A549 (cell line): ENCODE measurements at regions not wholly inside any gene's neighbourhood (a gene's known extent, or its start where the extent isn't known, plus 50 kb on each side); places are given as distances from the start of the nearest gene placed in this dataset.

Experiments
- ATAC-seq, 2 experiments: fragments of 200-7000 bp in 1 of 2; fragments of >200 bp in 1 of 2; cut with Nextera tagmentation in 1 of 2; cut with Tn5 transposase in 1 of 2; 3 replicates each; pipeline versions ENCODE4 v1.8.0 to v1.9.1; 2018 to 2020; ENCODE audit warnings: mild to moderate bottlenecking in 1 of 2, moderate library complexity in 1 of 2
- CTCF ChIA-PET: fragments of 300-600 bp; sonication (Branson Sonifier 250); formaldehyde crosslinking; extraction: SDS; loops from one replicate; lab custom pipeline; 2021; ENCODE audit warnings: antibody characterized with exemption, inconsistent platforms; lab: Yijun Ruan, JAX
- POLR2A ChIA-PET: fragments of 350-600 bp; formaldehyde crosslinking; extraction: SDS; loops from one replicate; lab custom pipeline; 2021; ENCODE audit warnings: antibody characterized with exemption, inconsistent platforms; lab: Yijun Ruan, JAX
- DNase-seq, 2 experiments: peaks; one replicate each; pipeline versions ENCODE4 v3.0.0 to v3.0.0-alpha.2; 2011 to 2016; ENCODE audit warnings: low read depth in 1 of 2, low spot score in 1 of 2
- FAIRE-seq: peaks from 2 replicates; lab custom pipeline; 2011; peaks lifted over from hg19 to GRCh38; lab: Jason Lieb, UNC
- H3K27ac ChIP-seq, 2 experiments: fragments of >200 bp; sonication (Bioruptor Twin); formaldehyde crosslinking; 3 replicates each; pipeline ENCODE4 v1.5.1; 2016 to 2017
- H3K4me1 ChIP-seq: fragments of >200 bp; sonication (Bioruptor Twin); formaldehyde crosslinking; 3 replicates; pipeline ENCODE4 v1.6.1; 2016
- H3K4me2 ChIP-seq: fragments of >200 bp; sonication (Bioruptor Twin); formaldehyde crosslinking; 3 replicates; pipeline ENCODE4 v1.6.1; 2016
- H3K4me3 ChIP-seq: fragments of >200 bp; sonication (Bioruptor Twin); formaldehyde crosslinking; 3 replicates; pipeline ENCODE4 v1.5.1; 2016
- H3K9me3 ChIP-seq: fragments of >200 bp; sonication (Bioruptor Twin); formaldehyde crosslinking; 3 replicates; pipeline ENCODE4 v1.6.1; 2016
- ATOH8 ChIP-seq: fragments of 250-450 bp; sonication (Bioruptor Pico); IDR thresholded peaks from 2 replicates; pipeline ENCODE4 v1.5.0; 2020; ENCODE audit warnings: low read depth, mild to moderate bottlenecking, moderate library complexity
- BHLHE40 ChIP-seq: IDR thresholded peaks from 2 replicates; pipeline ENCODE4 v1.6.1; 2012; ENCODE audit warnings: low read depth, low read length, inconsistent platforms
- CBX2 ChIP-seq: fragments of 200-600 bp; sonication (generic); IDR thresholded peaks from 2 replicates; pipeline ENCODE4 v1.6.1; 2016; ENCODE audit warnings: low read depth, mild to moderate bottlenecking, borderline replicate concordance
- E2F6 ChIP-seq: IDR thresholded peaks from 2 replicates; pipeline ENCODE4 v1.6.1; 2012; ENCODE audit warnings: low read depth, borderline replicate concordance
- EHMT2 ChIP-seq: fragments of 200-600 bp; sonication (generic); IDR thresholded peaks from 2 replicates; pipeline ENCODE4 v1.6.1; 2016; ENCODE audit warnings: antibody characterized with exemption, low read depth, mild to moderate bottlenecking, moderate library complexity
- ELK1 ChIP-seq: fragments of 150-350 bp; IDR thresholded peaks from 2 replicates; pipeline ENCODE4 v1.6.1; 2014; ENCODE audit warnings: low read depth, mild to moderate bottlenecking, low read length
- EP300 ChIP-seq, 2 experiments: fragments of >200 bp; sonication (Bioruptor Twin); formaldehyde crosslinking; IDR thresholded peaks; 2 replicates in 1 of 2; 3 replicates in 1 of 2; pipeline ENCODE4 v1.6.1; 2016 to 2017
- FOXS1 ChIP-seq: fragments of 250-450 bp; sonication (Bioruptor Pico); IDR thresholded peaks from 2 replicates; pipeline ENCODE4 v1.5.0; 2020; ENCODE audit warnings: mild to moderate bottlenecking, moderate library complexity
- GATA3 ChIP-seq: IDR thresholded peaks from 2 replicates; pipeline ENCODE4 v1.6.1; 2012; ENCODE audit warnings: borderline replicate concordance
- HMGXB4 ChIP-seq: fragments of 250-450 bp; sonication (Bioruptor Pico); IDR thresholded peaks from 2 replicates; pipeline ENCODE4 v1.5.0; 2021; ENCODE audit warnings: mild to moderate bottlenecking, moderate library complexity, borderline replicate concordance
- HOXB5 ChIP-seq: fragments of 250-450 bp; sonication (Bioruptor Pico); IDR thresholded peaks from 2 replicates; pipeline ENCODE4 v1.5.0; 2020; ENCODE audit warnings: mild to moderate bottlenecking, moderate library complexity
- JUNB ChIP-seq: fragments of >200 bp; sonication (Bioruptor Twin); formaldehyde crosslinking; IDR thresholded peaks from 2 replicates; pipeline ENCODE4 v1.6.1; 2016
- MAFK ChIP-seq: fragments of 450-650 bp; IDR thresholded peaks from 2 replicates; pipeline ENCODE4 v1.6.1; 2014; ENCODE audit not compliant: partially characterized antibody
- MAX ChIP-seq: IDR thresholded peaks from 2 replicates; pipeline ENCODE4 v1.6.1; 2012
- MAZ ChIP-seq: fragments of 150-350 bp; IDR thresholded peaks from 2 replicates; pipeline ENCODE4 v1.6.1; 2014; ENCODE audit warnings: antibody characterized with exemption, low read depth, low read length, borderline replicate concordance
- MYC ChIP-seq: IDR thresholded peaks from 2 replicates; pipeline ENCODE4 v1.6.1; 2012; ENCODE audit warnings: mild to moderate bottlenecking, inconsistent platforms, low read length, improper control_type of control experiment, borderline replicate concordance
- NFE2L2 ChIP-seq: fragments of 150-350 bp; conservative IDR thresholded peaks from 2 replicates; pipeline ENCODE4 v1.6.1; 2014; ENCODE audit warnings: low read length
- NR3C1 ChIP-seq: fragments of >200 bp; sonication (Bioruptor Twin); formaldehyde crosslinking; IDR thresholded peaks from 3 replicates; pipeline ENCODE4 v1.6.1; 2017
- PHF8 ChIP-seq: fragments of 200-600 bp; sonication (generic); IDR thresholded peaks from 2 replicates; pipeline ENCODE4 v1.6.1; 2016; ENCODE audit warnings: low read depth, mild to moderate bottlenecking, antibody characterized with exemption, moderate library complexity, borderline replicate concordance
- RAD21 ChIP-seq, 2 experiments: fragments of >200 bp in 1 of 2; sonication (Bioruptor Twin) in 1 of 2; formaldehyde crosslinking in 1 of 2; IDR thresholded peaks in 1 of 2; conservative IDR thresholded peaks in 1 of 2; 2 replicates in 1 of 2; 3 replicates in 1 of 2; pipeline ENCODE4 v1.6.1; 2012 to 2018; ENCODE audit warnings: inconsistent platforms in 1 of 2
- REST ChIP-seq: fragments of 200-600 bp; sonication (generic); IDR thresholded peaks from 2 replicates; pipeline ENCODE4 v1.6.1; 2016; ENCODE audit warnings: antibody characterized with exemption, mild to moderate bottlenecking, moderate library complexity
- RFX5 ChIP-seq: fragments of 450-650 bp; IDR thresholded peaks from 2 replicates; pipeline ENCODE4 v1.7.1; 2014; ENCODE audit warnings: antibody characterized with exemption, mild to moderate bottlenecking, moderate library complexity
- RNF2 ChIP-seq: fragments of 200-600 bp; sonication (generic); IDR thresholded peaks from 2 replicates; pipeline ENCODE4 v1.6.1; 2016; ENCODE audit warnings: low read depth, mild to moderate bottlenecking, antibody characterized with exemption, moderate library complexity, borderline replicate concordance
- SREBF2 ChIP-seq: fragments of 450-650 bp; IDR thresholded peaks from 2 replicates; pipeline ENCODE4 v1.6.1; 2014; ENCODE audit warnings: mild to moderate bottlenecking, moderate library complexity
- TFCP2L1 ChIP-seq: fragments of 250-450 bp; sonication (Bioruptor Pico); IDR thresholded peaks from 2 replicates; pipeline ENCODE4 v1.5.0; 2021; ENCODE audit warnings: mild to moderate bottlenecking
- TP53 ChIP-seq: fragments of 250-450 bp; sonication (Bioruptor Pico); IDR thresholded peaks from 2 replicates; pipeline ENCODE4 v1.5.0; 2021; ENCODE audit warnings: mild to moderate bottlenecking, moderate library complexity
- ZC3H11A ChIP-seq: fragments of 450-650 bp; IDR thresholded peaks from 2 replicates; pipeline ENCODE4 v1.6.1; 2014; ENCODE audit warnings: antibody characterized with exemption, mild to moderate bottlenecking
- ZNF302 ChIP-seq: fragments of 250-450 bp; sonication (Bioruptor Pico); IDR thresholded peaks from 2 replicates; pipeline ENCODE4 v1.9.0; 2021; ENCODE audit warnings: inconsistent platforms, mild to moderate bottlenecking, moderate library complexity
- ZSCAN20 ChIP-seq: fragments of 250-450 bp; sonication (Bioruptor Pico); IDR thresholded peaks from 2 replicates; pipeline ENCODE4 v1.8.0; 2022; ENCODE audit warnings: mild to moderate bottlenecking, moderate library complexity
- WGBS: methylation state at CpG from one replicate; pipeline ENCODE4 v1.1.6; 2017; ENCODE audit errors: missing lambda C conversion rate; 5-methylcytosine and 5-hydroxymethylcytosine counted together

- Histone ChIP-seq H3K4me3 (no peak overlapping the region), H3K4me2 (no peak overlapping the region), H3K4me1 (no peaks in the 10 kb centered on the region)
- DNase-seq (no peak), ATAC-seq (no peak)
- POLR2A ChIA-PET, result no interaction called here
- 68% methylated on average over 13 of the region's 13 CpGs for WGBS
- no peak for TF ChIP-seq BHLHE40
- no peak for TF ChIP-seq ZNF302 (CRISPR knock-in tag)
- no peak for TF ChIP-seq MAZ
- TF ChIP-seq MAX, result no peak
- no peak for TF ChIP-seq RNF2
- no peak for TF ChIP-seq RFX5
- no peak for TF ChIP-seq CBX2
- no peak for TF ChIP-seq HOXB5 (CRISPR knock-in tag)
- TF ChIP-seq MYC, result no peak
- no peak for TF ChIP-seq TFCP2L1
- no peak for TF ChIP-seq FOXS1 (CRISPR knock-in tag)
- no peak for TF ChIP-seq REST
- TF ChIP-seq ATOH8 (CRISPR knock-in tag), result no peak
- no peak for TF ChIP-seq ELK1
- no peak for TF ChIP-seq PHF8
- no peak for TF ChIP-seq NFE2L2
- TF ChIP-seq TP53 (CRISPR knock-in tag), result no peak
- TF ChIP-seq, all 56 proteins: peak for 0
- CTCF ChIA-PET, result interaction anchor here (1.0 kb wide), 1 partner anchor 15 kb away, joined by 4 read pairs; no protein-coding TSS in a partner anchor
- H3K9me3 ChIP-seq, result no peaks in the 10 kb centered on the region
- no peak overlapping the region for H3K27ac ChIP-seq
- no peak for FAIRE-seq
These were observed 90.8 kb upstream of the CLDN5 start for GRCh38 chr22:19615001-19615461.

- no peak overlapping the region for H3K4me3 ChIP-seq
- ChIA-PET CTCF (interaction anchor here (0.7 to 1.0 kb wide), 2 partner anchors 14 to 132 kb away, joined by 3 to 4 read pairs; no protein-coding TSS in a partner anchor), POLR2A (no interaction called here)
- no peak for TF ChIP-seq ZC3H11A
- TF ChIP-seq HMGXB4, result no peak
- no peak for TF ChIP-seq GATA3
- no peak for TF ChIP-seq NR3C1
- TF ChIP-seq BHLHE40, result no peak
- TF ChIP-seq MAFK, result no peak
- TF ChIP-seq ZNF302 (CRISPR knock-in tag), result no peak
- TF ChIP-seq EP300 (IDR thresholded peaks at IDR 0.05), result no peak
- no peak for TF ChIP-seq SREBF2
- no peak for TF ChIP-seq ZSCAN20
- no peak for TF ChIP-seq JUNB
- TF ChIP-seq E2F6, result no peak
- TF ChIP-seq RAD21 (conservative IDR thresholded peaks at IDR 0.05 in 1 of 2, IDR thresholded peaks at IDR 0.05 in 1 of 2), result no peak
- no peak for TF ChIP-seq EHMT2
- H3K4me1 ChIP-seq, result no peaks in the 10 kb centered on the region
- WGBS, result 62% methylated on average over 9 of the region's 9 CpGs
- H3K4me2 ChIP-seq, result no peak overlapping the region
- H3K9me3 ChIP-seq, result no peaks in the 10 kb centered on the region
- FAIRE-seq (no peak), ATAC-seq (no peak), DNase-seq (no peak)
- no peak overlapping the region for H3K27ac ChIP-seq
These were observed 91.8 kb upstream of the CLDN5 start for GRCh38 chr22:19615867-19616581.
